Ovary (tissue), 3 donors: ENCODE measurements at regions not wholly inside any gene's neighbourhood (a gene's known extent, or its start where the extent isn't known, plus 50 kb on each side); places are given as distances from the start of the nearest gene placed in this dataset.

ENCODE experiments used
- EP300 ChIP-seq: sonication (generic); formaldehyde crosslinking; IDR thresholded peaks from one replicate; pipeline ENCODE4 v1.6.1; 2017; ENCODE audit warnings: antibody characterized with exemption
- POLR2A ChIP-seq: fragments of 450-650 bp; IDR thresholded peaks from one replicate; pipeline ENCODE4 v1.6.1; 2017; ENCODE audit warnings: antibody characterized with exemption, mild to moderate bottlenecking, moderate library complexity
- TF ChIP-seq, protein P1 (sequence below), 3 donors: fragments of 450-650 bp in 2 of 3; fragments of 200-600 bp in 1 of 3; IDR thresholded peaks; one replicate each; pipeline versions ENCODE4 v1.5.1 to v1.8.0; 2016 to 2022; ENCODE audit warnings: antibody characterized with exemption in 3 of 3, mild to moderate bottlenecking in 1 of 3
- donor health status: DM: no; HTN: no; CAD: no.

- TF ChIP-seq POLR2A = no peak
- TF ChIP-seq, protein P1, sequence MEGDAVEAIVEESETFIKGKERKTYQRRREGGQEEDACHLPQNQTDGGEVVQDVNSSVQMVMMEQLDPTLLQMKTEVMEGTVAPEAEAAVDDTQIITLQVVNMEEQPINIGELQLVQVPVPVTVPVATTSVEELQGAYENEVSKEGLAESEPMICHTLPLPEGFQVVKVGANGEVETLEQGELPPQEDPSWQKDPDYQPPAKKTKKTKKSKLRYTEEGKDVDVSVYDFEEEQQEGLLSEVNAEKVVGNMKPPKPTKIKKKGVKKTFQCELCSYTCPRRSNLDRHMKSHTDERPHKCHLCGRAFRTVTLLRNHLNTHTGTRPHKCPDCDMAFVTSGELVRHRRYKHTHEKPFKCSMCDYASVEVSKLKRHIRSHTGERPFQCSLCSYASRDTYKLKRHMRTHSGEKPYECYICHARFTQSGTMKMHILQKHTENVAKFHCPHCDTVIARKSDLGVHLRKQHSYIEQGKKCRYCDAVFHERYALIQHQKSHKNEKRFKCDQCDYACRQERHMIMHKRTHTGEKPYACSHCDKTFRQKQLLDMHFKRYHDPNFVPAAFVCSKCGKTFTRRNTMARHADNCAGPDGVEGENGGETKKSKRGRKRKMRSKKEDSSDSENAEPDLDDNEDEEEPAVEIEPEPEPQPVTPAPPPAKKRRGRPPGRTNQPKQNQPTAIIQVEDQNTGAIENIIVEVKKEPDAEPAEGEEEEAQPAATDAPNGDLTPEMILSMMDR (IDR thresholded peaks at IDR 0.05) = no peak
- TF ChIP-seq EP300 = no peak
Measured at GRCh38 chr12:3975652-3976051, 102.5 kb upstream of the PARP11 start.
